H1 (cell line): ENCODE measurements at regions not wholly inside any gene's neighbourhood (a gene's known extent, or its start where the extent isn't known, plus 50 kb on each side); places are given as distances from the start of the nearest gene placed in this dataset.
"Not testable (repeated sequence)": the region's sequence is repeated elsewhere in the genome, so short reads cannot be mapped to it uniquely, and the experiment has no call there.

ENCODE experiments used
- CTCF ChIA-PET: fragments of 300-600 bp; sonication (Branson Sonifier 250); formaldehyde crosslinking; loops from one replicate; lab custom pipeline; 2021; ENCODE audit not compliant: partially characterized antibody; lab: Charles Lee
- POLR2A ChIA-PET: fragments of 300-600 bp; sonication (Branson Sonifier 250); formaldehyde crosslinking; loops from one replicate; lab custom pipeline; 2021; ENCODE audit warnings: inconsistent platforms; ENCODE audit not compliant: partially characterized antibody; lab: Charles Lee
- DNase-seq, 2 experiments: peaks; one replicate each; pipeline versions ENCODE4 v3.0.0 to v3.0.0-alpha.2; 2010 to 2022; ENCODE audit warnings: low spot score in 2 of 2, low read depth in 1 of 2, mixed read lengths in 1 of 2
- FAIRE-seq: peaks from 2 replicates; lab custom pipeline; 2011; peaks lifted over from hg19 to GRCh38; lab: Jason Lieb, UNC
- H2AFZ ChIP-seq: 2 replicates; pipeline ENCODE4 v1.8.1; 2012; ENCODE audit warnings: low read length, inconsistent platforms
- H2AK5ac ChIP-seq: 2 replicates; pipeline ENCODE4 v1.6.1; 2013; ENCODE audit warnings: low read depth, low read length
- H2BK120ac ChIP-seq: replicated peaks from 2 replicates; pipeline ENCODE3; 2013; ENCODE audit warnings: low read depth, low read length, inconsistent platforms
- H2BK12ac ChIP-seq: 2 replicates; pipeline ENCODE4 v1.6.1; 2013; ENCODE audit warnings: low read depth, low read length
- H2BK15ac ChIP-seq: 2 replicates; pipeline ENCODE4 v1.6.1; 2013; ENCODE audit warnings: low read length
- H2BK20ac ChIP-seq: 2 replicates; pipeline ENCODE4 v1.6.1; 2013; ENCODE audit warnings: low read length
- H2BK5ac ChIP-seq: 2 replicates; pipeline ENCODE4 v1.6.1; 2013; ENCODE audit warnings: low read depth, low read length
- H3K14ac ChIP-seq: 2 replicates; pipeline ENCODE4 v1.6.1; 2013; ENCODE audit warnings: inconsistent platforms; ENCODE audit not compliant: insufficient read length
- H3K18ac ChIP-seq: 2 replicates; pipeline ENCODE4 v1.6.1; 2013; ENCODE audit warnings: low read length; ENCODE audit errors: extremely low read depth
- H3K23ac ChIP-seq: 2 replicates; pipeline ENCODE4 v1.6.1; 2013; ENCODE audit warnings: inconsistent platforms; ENCODE audit not compliant: insufficient read length
- H3K23me2 ChIP-seq: 2 replicates; pipeline ENCODE4 v1.6.1; 2013; ENCODE audit warnings: low read depth, low read length
- H3K27ac ChIP-seq: 2 replicates; pipeline ENCODE4 v1.6.1; 2011; ENCODE audit warnings: low read depth, low read length, inconsistent platforms
- H3K27me3 ChIP-seq, 4 experiments: replicated peaks in 1 of 4; 1 replicate in 1 of 4; 2 replicates in 3 of 4; pipeline versions ENCODE4 v1.6.1 to v1.8.1; 2011 to 2013; ENCODE audit warnings: low read length in 3 of 4, mild to moderate bottlenecking in 3 of 4, inconsistent platforms in 2 of 4, mixed read lengths in 2 of 4, moderate library complexity in 1 of 4; ENCODE audit not compliant: control insufficient read depth in 3 of 4, insufficient read depth in 3 of 4; ENCODE audit errors: extremely low read depth in 1 of 4
- H3K36me3 ChIP-seq, 4 experiments: 2 replicates each; pipeline versions ENCODE4 v1.6.1 to v1.8.1; 2011 to 2013; ENCODE audit warnings: mild to moderate bottlenecking in 4 of 4, low read length in 3 of 4, moderate library complexity in 2 of 4, control low read depth in 1 of 4, inconsistent platforms in 1 of 4; ENCODE audit not compliant: insufficient read depth in 4 of 4, control insufficient read depth in 2 of 4
- H3K4ac ChIP-seq: replicated peaks from 2 replicates; pipeline ENCODE3; 2013; ENCODE audit warnings: low read length, low read depth, mixed read lengths, inconsistent platforms; ENCODE audit not compliant: insufficient read length
- H3K4me1 ChIP-seq, 4 experiments: replicated peaks in 1 of 4; 1 replicate in 1 of 4; 2 replicates in 3 of 4; pipeline versions ENCODE4 v1.6.1 to v1.8.1; 2011 to 2013; ENCODE audit warnings: low read length in 3 of 4, inconsistent platforms in 2 of 4, mixed read lengths in 1 of 4; ENCODE audit not compliant: insufficient read depth in 4 of 4, control insufficient read depth in 3 of 4
- H3K4me2 ChIP-seq, 2 experiments: 2 replicates each; pipeline versions ENCODE4 v1.6.1 to v1.8.1; 2011 to 2013; ENCODE audit warnings: low read depth in 2 of 2, low read length in 2 of 2, control low read depth in 1 of 2, inconsistent platforms in 1 of 2, mild to moderate bottlenecking in 1 of 2; ENCODE audit not compliant: insufficient read depth in 1 of 2
- H3K4me3 ChIP-seq, 4 experiments: fragments of 200-600, 300-600 bp in 1 of 4; sonication (generic), shearing (Covaris generic), sonication (Bioruptor Twin) in 1 of 4; 2 replicates each; pipeline versions ENCODE4 v1.5.1 to v1.8.1; 2011 to 2016; ENCODE audit warnings: low read length in 4 of 4, low read depth in 3 of 4, control low read depth in 2 of 4, inconsistent platforms in 2 of 4, mild to moderate bottlenecking in 2 of 4, mixed read lengths in 1 of 4, moderate library complexity in 1 of 4; ENCODE audit not compliant: insufficient read depth in 2 of 4; ENCODE audit errors: extremely low read depth in 1 of 4
- H3K56ac ChIP-seq: replicated peaks from 2 replicates; pipeline ENCODE3; 2013; ENCODE audit warnings: low read depth, mild to moderate bottlenecking, mixed read lengths, low read length, inconsistent platforms; ENCODE audit not compliant: insufficient read length
- H3K79me1 ChIP-seq: 2 replicates; pipeline ENCODE4 v1.6.1; 2013; ENCODE audit warnings: low read depth, low read length, control low read depth
- H3K79me2 ChIP-seq, 2 experiments: 2 replicates each; pipeline versions ENCODE4 v1.6.1 to v1.8.1; 2012 to 2013; ENCODE audit warnings: low read length in 2 of 2, mild to moderate bottlenecking in 2 of 2, inconsistent platforms in 1 of 2; ENCODE audit not compliant: insufficient read depth in 2 of 2, control insufficient read depth in 1 of 2
- H3K9ac ChIP-seq, 4 experiments: replicated peaks in 1 of 4; 1 replicate in 1 of 4; 2 replicates in 3 of 4; pipeline versions ENCODE4 v1.6.1 to v1.8.1; 2011 to 2013; ENCODE audit warnings: low read depth in 3 of 4, low read length in 3 of 4, control low read depth in 2 of 4, mild to moderate bottlenecking in 2 of 4, moderate library complexity in 2 of 4, inconsistent platforms in 1 of 4; ENCODE audit errors: extremely low read depth in 1 of 4
- H3K9me3 ChIP-seq, 2 experiments: 2 replicates each; pipeline versions ENCODE4 v1.6.1 to v1.8.1; 2012 to 2013; ENCODE audit warnings: mild to moderate bottlenecking in 2 of 2, moderate library complexity in 2 of 2, control low read depth in 1 of 2, inconsistent platforms in 1 of 2, low read depth in 1 of 2, low read length in 1 of 2, mixed read lengths in 1 of 2; ENCODE audit not compliant: insufficient read depth in 2 of 2
- H4K20me1 ChIP-seq, 2 experiments: replicated peaks in 1 of 2; 2 replicates each; pipeline versions ENCODE3 to v1.8.1; 2011 to 2013; ENCODE audit warnings: inconsistent platforms in 2 of 2, low read length in 2 of 2, mild to moderate bottlenecking in 1 of 2; ENCODE audit not compliant: insufficient read depth in 2 of 2, control insufficient read depth in 1 of 2
- H4K5ac ChIP-seq: 2 replicates; pipeline ENCODE4 v1.6.1; 2013; ENCODE audit warnings: low read length, low read depth, mixed read lengths, inconsistent platforms; ENCODE audit not compliant: insufficient read length
- H4K8ac ChIP-seq: 2 replicates; pipeline ENCODE4 v1.8.0; 2013; ENCODE audit warnings: mild to moderate bottlenecking, moderate library complexity, low read length, inconsistent platforms; ENCODE audit not compliant: insufficient read depth; ENCODE audit errors: extremely low read depth
- H4K91ac ChIP-seq: replicated peaks from 2 replicates; pipeline ENCODE3; 2013; ENCODE audit warnings: low read length, mixed read lengths, inconsistent platforms; ENCODE audit not compliant: insufficient read length
- TCF12 ChIP-seq: IDR thresholded peaks from 2 replicates; pipeline ENCODE4 v1.6.1; 2011; ENCODE audit warnings: low read depth, mild to moderate bottlenecking, low read length

DNA sequence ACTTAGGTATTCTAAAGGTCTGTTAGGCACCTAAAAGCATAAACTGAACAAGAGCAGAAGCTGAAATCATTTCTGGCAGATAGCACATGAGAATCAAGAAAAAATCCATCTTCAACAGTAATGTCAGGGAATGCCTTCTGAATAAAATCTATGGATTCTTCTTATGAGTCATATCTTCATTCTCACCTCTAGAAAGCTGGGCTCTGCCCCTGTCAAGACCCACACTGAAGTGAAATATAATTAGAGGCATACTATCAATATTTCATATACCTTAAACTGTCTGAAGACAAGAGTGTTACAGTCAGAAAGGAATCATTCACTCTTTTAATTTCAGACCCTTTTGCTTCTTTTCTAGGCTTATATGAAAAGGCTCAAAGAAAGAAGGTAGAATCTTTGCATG is 485.8 kb upstream of the PTCHD4 start:
- H2BK12ac ChIP-seq, result no peak overlapping the region
- H3K23me2 ChIP-seq, result no peaks in the 10 kb centered on the region
- no peaks in the 10 kb centered on the region for H3K79me1 ChIP-seq
- FAIRE-seq (no peak), DNase-seq (no peak)
- no peak overlapping the region for H2BK15ac ChIP-seq
- no peak overlapping the region for H3K23ac ChIP-seq
- no peaks in the 10 kb centered on the region for H3K9me3 ChIP-seq
- no peak overlapping the region for H4K91ac ChIP-seq
- no peaks in the 10 kb centered on the region for H3K79me2 ChIP-seq
- no peaks in the 10 kb centered on the region for H3K27me3 ChIP-seq
- H4K8ac ChIP-seq, result no peak overlapping the region
- H2AK5ac ChIP-seq, result no peak overlapping the region
- H3K4ac ChIP-seq, result no peak overlapping the region
- ChIA-PET POLR2A (no interaction called here), CTCF (interaction anchor here (1.0 kb wide), 1 partner anchor 9 kb away, joined by 3 read pairs; no protein-coding TSS in a partner anchor)
- no peak overlapping the region for H2AFZ ChIP-seq
- H3K14ac ChIP-seq, result no peak overlapping the region
- no peak overlapping the region for H3K4me3 ChIP-seq
- no peak overlapping the region for H3K4me2 ChIP-seq
- no peaks in the 10 kb centered on the region for H3K36me3 ChIP-seq
- no peaks in the 10 kb centered on the region for H3K4me1 ChIP-seq
- H3K56ac ChIP-seq, result no peak overlapping the region
- no peak overlapping the region for H4K5ac ChIP-seq
- H2BK5ac ChIP-seq, result no peak overlapping the region
- TF ChIP-seq TCF12, result no peak
- no peaks in the 10 kb centered on the region for H4K20me1 ChIP-seq
- H2BK120ac ChIP-seq, result no peak overlapping the region
- no peak overlapping the region for H3K18ac ChIP-seq
- no peak overlapping the region for H3K9ac ChIP-seq
- H2BK20ac ChIP-seq, result no peak overlapping the region
- H3K27ac ChIP-seq, result no peak overlapping the region

DNA sequence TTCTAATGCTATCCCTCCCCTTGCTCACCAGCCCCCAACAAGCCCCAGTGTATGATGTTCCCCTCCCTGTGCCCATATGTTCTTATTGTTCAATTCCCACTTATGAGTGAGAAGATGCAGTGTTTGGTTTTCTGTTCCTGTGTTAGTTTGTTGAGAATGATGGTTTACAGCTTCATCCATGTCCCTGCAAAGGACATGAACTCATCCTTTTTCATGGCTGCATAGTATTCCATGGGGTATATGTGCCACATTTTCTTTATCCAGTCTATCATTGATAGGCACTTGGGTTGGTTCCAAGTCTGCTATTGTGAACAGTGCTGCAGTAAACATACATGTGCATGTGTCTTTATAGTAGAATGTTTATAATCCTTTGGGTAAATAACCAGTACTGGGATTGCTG is 480.2 kb upstream of the PTCHD4 start:
- H2BK20ac ChIP-seq, FAIRE-seq, H3K79me1 ChIP-seq, CTCF ChIA-PET, H2AFZ ChIP-seq, H2AK5ac ChIP-seq, H3K79me2 ChIP-seq, H4K5ac ChIP-seq, H3K4me1 ChIP-seq, H2BK5ac ChIP-seq, H3K18ac ChIP-seq, H3K9ac ChIP-seq, H3K4ac ChIP-seq, H3K36me3 ChIP-seq, H3K14ac ChIP-seq, H4K91ac ChIP-seq, H3K27ac ChIP-seq, H3K27me3 ChIP-seq, H3K9me3 ChIP-seq, H3K23me2 ChIP-seq, H2BK120ac ChIP-seq, DNase-seq, H4K20me1 ChIP-seq, H2BK12ac ChIP-seq, H3K23ac ChIP-seq, H3K4me2 ChIP-seq, H3K56ac ChIP-seq, POLR2A ChIA-PET, H3K4me3 ChIP-seq, H2BK15ac ChIP-seq, H4K8ac ChIP-seq: not testable (repeated sequence)
